OCI-LY7 (cell line): ENCODE measurements at regions not wholly inside any gene's neighbourhood (a gene's known extent, or its start where the extent isn't known, plus 50 kb on each side); places are given as distances from the start of the nearest gene placed in this dataset.

Experiments
- BruUV-seq: library from RNA; stranded (reverse); fragments of 400-500 nt; replicated peaks from 2 replicates; lab custom pipeline; 2021; lab: Mats Ljungman, UMichigan
- CTCF ChIA-PET: fragments of 300-600 bp; sonication (Branson Sonifier 250); formaldehyde crosslinking; loops from one replicate; lab custom pipeline; 2022; ENCODE audit warnings: antibody characterized with exemption; ENCODE audit not compliant: unreplicated experiment; lab: Charles Lee
- POLR2A ChIA-PET: fragments of 300-600 bp; sonication (Branson Sonifier 250); formaldehyde crosslinking; loops from one replicate; lab custom pipeline; 2022; ENCODE audit warnings: antibody characterized with exemption; lab: Charles Lee
- DNase-seq: peaks from one replicate; pipeline ENCODE4 v3.0.0-alpha.2; 2015; ENCODE audit warnings: low spot score
- H2AFZ ChIP-seq: fragments of 200-600 bp; sonication (generic), shearing (Covaris generic); 2 replicates; pipeline ENCODE4 v1.6.1; 2014; ENCODE audit warnings: mild to moderate bottlenecking, antibody characterized with exemption, low read length, moderate library complexity
- H3K27ac ChIP-seq: fragments of 200-600 bp; sonication (generic); 2 replicates; pipeline ENCODE4 v1.5.1; 2014; ENCODE audit warnings: mixed run types, low read depth, mild to moderate bottlenecking, moderate library complexity, low read length, inconsistent platforms; ENCODE audit not compliant: poor library complexity, severe bottlenecking
- H3K36me3 ChIP-seq: fragments of 200-600 bp; sonication (generic); 2 replicates; pipeline ENCODE4 v1.6.1; 2014; ENCODE audit warnings: mild to moderate bottlenecking, antibody characterized with exemption, low read length, moderate library complexity, mixed read lengths; ENCODE audit not compliant: insufficient read depth
- H3K4me1 ChIP-seq: fragments of 200-600 bp; sonication (generic); 2 replicates; pipeline ENCODE4 v1.5.1; 2014; ENCODE audit warnings: mild to moderate bottlenecking, low read length; ENCODE audit not compliant: insufficient read depth, poor library complexity, severe bottlenecking
- H3K4me2 ChIP-seq: fragments of 200-600 bp; sonication (generic); 2 replicates; pipeline ENCODE4 v1.6.1; 2014; ENCODE audit warnings: mild to moderate bottlenecking, low read length
- H3K4me3 ChIP-seq: fragments of 200-600 bp; sonication (generic); 2 replicates; pipeline ENCODE4 v1.5.1; 2014; ENCODE audit warnings: mild to moderate bottlenecking, low read depth, low read length; ENCODE audit not compliant: poor library complexity, severe bottlenecking
- H3K79me2 ChIP-seq: fragments of 200-600 bp; sonication (generic); 2 replicates; pipeline ENCODE4 v1.6.1; 2016; ENCODE audit warnings: low read depth, mild to moderate bottlenecking, low read length, moderate library complexity, mixed read lengths; ENCODE audit not compliant: insufficient read depth
- H3K9me2 ChIP-seq: fragments of 200-600 bp; sonication (generic); 2 replicates; pipeline ENCODE4 v1.6.1; 2016; ENCODE audit warnings: mild to moderate bottlenecking, low read length, mixed read lengths; ENCODE audit not compliant: insufficient read depth
- H3K9me3 ChIP-seq: fragments of 200-600 bp; sonication (generic); 2 replicates; pipeline ENCODE4 v1.6.1; 2014; ENCODE audit warnings: mild to moderate bottlenecking, mixed run types, low read length, mixed read lengths
- H4K20me1 ChIP-seq: fragments of 200-600 bp; sonication (generic); 2 replicates; pipeline ENCODE4 v1.6.1; 2014; ENCODE audit warnings: mild to moderate bottlenecking, antibody characterized with exemption, low read length, moderate library complexity, mixed read lengths; ENCODE audit not compliant: insufficient read depth
- EZH2phosphoT487 ChIP-seq: fragments of 200-600 bp; sonication (generic); IDR thresholded peaks from 2 replicates; pipeline ENCODE4 v1.6.1; 2018; ENCODE audit warnings: low read depth, borderline replicate concordance, mild to moderate bottlenecking, mixed run types, antibody characterized with exemption, low read length, moderate library complexity, mixed read lengths
- intact Hi-C: fragments of 100-400 bp; cut with micrococcal nuclease; formaldehyde crosslinking; loops from one replicate; pipeline ENCODE4 v1.10.0; 2022; ENCODE audit not compliant: unreplicated experiment
- TF ChIP-seq, protein P1 (sequence below): fragments of 200-600 bp; sonication (generic); conservative IDR thresholded peaks from 2 replicates; pipeline ENCODE4 v1.5.1; 2014; ENCODE audit warnings: mild to moderate bottlenecking, antibody characterized with exemption, low read length, moderate library complexity, mixed read lengths

DNA sequence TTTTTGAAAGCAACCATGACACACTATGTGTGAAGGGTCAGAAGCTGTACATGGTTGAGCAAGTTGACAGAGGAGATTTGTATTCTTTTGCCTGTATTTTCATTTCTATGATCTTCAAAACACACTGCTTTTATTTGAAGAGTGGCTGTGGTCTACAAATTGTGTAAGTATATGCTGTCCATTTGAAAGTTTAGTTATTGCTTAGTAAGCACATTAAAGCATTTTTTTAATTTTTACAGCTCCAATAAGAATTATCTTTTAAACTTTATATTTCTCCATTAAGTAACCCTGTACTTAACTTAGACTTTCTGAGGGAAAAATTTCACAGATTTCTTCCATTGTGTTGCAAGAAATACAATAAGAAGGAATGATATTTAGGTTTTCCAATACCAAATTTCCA lies 915.2 kb downstream of the SLC6A15 start:
- H4K20me1 ChIP-seq, result no peaks in the 10 kb centered on the region
- no peak for DNase-seq
- H2AFZ ChIP-seq, result no peak overlapping the region
- H3K79me2 ChIP-seq, result no peaks in the 10 kb centered on the region
- H3K4me3 ChIP-seq, result no peak overlapping the region
- no peaks in the 10 kb centered on the region for H3K9me2 ChIP-seq
- TF ChIP-seq, protein P1, sequence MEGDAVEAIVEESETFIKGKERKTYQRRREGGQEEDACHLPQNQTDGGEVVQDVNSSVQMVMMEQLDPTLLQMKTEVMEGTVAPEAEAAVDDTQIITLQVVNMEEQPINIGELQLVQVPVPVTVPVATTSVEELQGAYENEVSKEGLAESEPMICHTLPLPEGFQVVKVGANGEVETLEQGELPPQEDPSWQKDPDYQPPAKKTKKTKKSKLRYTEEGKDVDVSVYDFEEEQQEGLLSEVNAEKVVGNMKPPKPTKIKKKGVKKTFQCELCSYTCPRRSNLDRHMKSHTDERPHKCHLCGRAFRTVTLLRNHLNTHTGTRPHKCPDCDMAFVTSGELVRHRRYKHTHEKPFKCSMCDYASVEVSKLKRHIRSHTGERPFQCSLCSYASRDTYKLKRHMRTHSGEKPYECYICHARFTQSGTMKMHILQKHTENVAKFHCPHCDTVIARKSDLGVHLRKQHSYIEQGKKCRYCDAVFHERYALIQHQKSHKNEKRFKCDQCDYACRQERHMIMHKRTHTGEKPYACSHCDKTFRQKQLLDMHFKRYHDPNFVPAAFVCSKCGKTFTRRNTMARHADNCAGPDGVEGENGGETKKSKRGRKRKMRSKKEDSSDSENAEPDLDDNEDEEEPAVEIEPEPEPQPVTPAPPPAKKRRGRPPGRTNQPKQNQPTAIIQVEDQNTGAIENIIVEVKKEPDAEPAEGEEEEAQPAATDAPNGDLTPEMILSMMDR, result no peak
- no peak for TF ChIP-seq EZH2phosphoT487
- no peaks in the 10 kb centered on the region for H3K36me3 ChIP-seq
- no peak overlapping the region for H3K4me2 ChIP-seq
- no TSS peak for BruUV-seq
- no peak overlapping the region for H3K27ac ChIP-seq
- no peaks in the 10 kb centered on the region for H3K9me3 ChIP-seq
- intact Hi-C loops, result no loop called here
- H3K4me1 ChIP-seq, result no peaks in the 10 kb centered on the region
- ChIA-PET CTCF (no interaction called here), POLR2A (interaction anchor here (0.5 kb wide), 1 partner anchor 71 kb away, joined by 3 read pairs; no protein-coding TSS in a partner anchor)

DNA sequence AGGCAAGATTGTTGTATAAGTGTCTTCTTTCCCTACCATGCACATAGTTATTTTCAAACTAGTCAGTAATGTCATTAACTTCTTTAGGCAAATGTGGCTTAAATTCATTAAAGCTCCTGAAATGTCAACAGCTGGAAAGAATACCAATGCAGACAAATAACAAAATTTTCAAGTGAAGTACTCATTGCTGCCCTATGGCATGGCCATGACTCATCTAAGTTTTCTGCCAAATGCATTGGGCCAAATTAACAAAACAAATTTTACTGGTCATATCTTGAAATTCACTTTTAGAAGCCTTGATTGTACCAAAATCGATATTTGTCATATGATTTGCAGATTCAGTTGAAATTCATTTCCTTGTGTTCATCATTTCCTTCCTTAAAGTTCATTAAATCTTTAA lies 915.9 kb downstream of the SLC6A15 start:
- H2AFZ ChIP-seq, result no peak overlapping the region
- H3K4me1 ChIP-seq, result no peaks in the 10 kb centered on the region
- H3K27ac ChIP-seq, result no peak overlapping the region
- no peaks in the 10 kb centered on the region for H4K20me1 ChIP-seq
- DNase-seq, result no peak
- H3K4me3 ChIP-seq, result no peak overlapping the region
- ChIA-PET CTCF (no interaction called here), POLR2A (interaction anchor here (0.7 kb wide), 1 partner anchor 10 kb away, joined by 3 read pairs; no protein-coding TSS in a partner anchor)
- no peaks in the 10 kb centered on the region for H3K9me2 ChIP-seq
- H3K9me3 ChIP-seq, result no peaks in the 10 kb centered on the region
- BruUV-seq, result no TSS peak
- H3K4me2 ChIP-seq, result no peak overlapping the region
- TF ChIP-seq EZH2phosphoT487, result no peak
- TF ChIP-seq, protein P1, result no peak
- H3K36me3 ChIP-seq, result no peaks in the 10 kb centered on the region
- H3K79me2 ChIP-seq, result no peaks in the 10 kb centered on the region
- intact Hi-C loops, result no loop called here

- Histone ChIP-seq H3K4me1 (no peaks in the 10 kb centered on the region), H3K27ac (no peak overlapping the region), H3K4me3 (no peak overlapping the region), H3K36me3 (no peaks in the 10 kb centered on the region), H4K20me1 (no peaks in the 10 kb centered on the region), H3K79me2 (no peaks in the 10 kb centered on the region), H3K9me2 (no peaks in the 10 kb centered on the region), H3K4me2 (no peak overlapping the region), H2AFZ (no peak overlapping the region), H3K9me3 (no peaks in the 10 kb centered on the region)
- TF ChIP-seq, protein P1, result no peak
- TF ChIP-seq EZH2phosphoT487, result no peak
- POLR2A ChIA-PET, result no interaction called here
- no TSS peak for BruUV-seq
- intact Hi-C loops, result no loop called here
- DNase-seq, result no peak
- CTCF ChIA-PET, result no interaction called here
Observed at GRCh38 chr12:83985084-83985483, 927.5 kb downstream of the SLC6A15 start.
